IMR-90 (cell line): ENCODE measurements at regions not wholly inside any gene's neighbourhood (a gene's known extent, or its start where the extent isn't known, plus 50 kb on each side); places are given as distances from the start of the nearest gene placed in this dataset.
"Not testable (repeated sequence)": the region's sequence is repeated elsewhere in the genome, so short reads cannot be mapped to it uniquely, and the experiment has no call there.

Experiments used
- CTCF ChIP-seq: conservative IDR thresholded peaks from 2 replicates; pipeline ENCODE4 v1.5.1; 2012; ENCODE audit warnings: mild to moderate bottlenecking, low read depth, low read length, improper control_type of control experiment
- RAD21 ChIP-seq: IDR thresholded peaks from 2 replicates; pipeline ENCODE4 v1.6.1; 2012; ENCODE audit warnings: low read length, improper control_type of control experiment
- TF ChIP-seq, protein P1 (sequence below): fragments of 150-350 bp; IDR thresholded peaks from 2 replicates; pipeline ENCODE4 v1.6.1; 2017; ENCODE audit warnings: mild to moderate bottlenecking, antibody characterized with exemption, low read length, low read depth

DNA sequence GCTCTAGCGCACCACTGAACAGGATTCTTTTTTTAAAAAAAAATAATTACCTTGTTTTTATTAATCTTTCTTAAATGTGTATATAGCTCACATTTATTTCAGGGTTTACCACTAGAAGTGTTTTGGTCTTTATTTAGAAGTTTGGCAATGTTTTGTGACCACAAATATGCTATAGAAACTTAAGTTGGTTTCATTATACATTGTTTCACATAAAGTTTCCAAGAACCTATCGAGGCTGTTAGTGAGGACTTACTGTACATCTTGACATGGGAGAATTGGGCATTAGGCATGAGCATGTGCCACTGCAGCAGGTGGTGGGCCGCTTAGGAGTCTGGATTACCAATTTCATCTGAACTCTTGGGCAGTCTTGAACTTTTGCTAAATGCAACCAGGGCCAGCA, 77.9 kb upstream of the TMEM164 start:
- not testable (repeated sequence) for TF ChIP-seq CTCF, RAD21
- TF ChIP-seq, protein P1, sequence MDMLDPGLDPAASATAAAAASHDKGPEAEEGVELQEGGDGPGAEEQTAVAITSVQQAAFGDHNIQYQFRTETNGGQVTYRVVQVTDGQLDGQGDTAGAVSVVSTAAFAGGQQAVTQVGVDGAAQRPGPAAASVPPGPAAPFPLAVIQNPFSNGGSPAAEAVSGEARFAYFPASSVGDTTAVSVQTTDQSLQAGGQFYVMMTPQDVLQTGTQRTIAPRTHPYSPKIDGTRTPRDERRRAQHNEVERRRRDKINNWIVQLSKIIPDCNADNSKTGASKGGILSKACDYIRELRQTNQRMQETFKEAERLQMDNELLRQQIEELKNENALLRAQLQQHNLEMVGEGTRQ, result not testable (repeated sequence)
